GM23338 (cell line): ENCODE measurements at regions not wholly inside any gene's neighbourhood (a gene's known extent, or its start where the extent isn't known, plus 50 kb on each side); places are given as distances from the start of the nearest gene placed in this dataset.

Experiments used
- ATAC-seq: fragments of 200-7000 bp; cut with Tn5 transposase; 3 replicates; pipeline ENCODE4 v1.9.1; 2020
- DNase-seq: peaks from one replicate; pipeline ENCODE4 v3.0.0-alpha.2; 2015; ENCODE audit warnings: low spot score
- H2AFZ ChIP-seq: fragments of 200-600 bp; sonication (generic); 2 replicates; pipeline ENCODE4 v1.8.0; 2016; ENCODE audit warnings: antibody characterized with exemption, mild to moderate bottlenecking, moderate library complexity
- H3F3A ChIP-seq: fragments of 200-600 bp; sonication (generic); replicated peaks from 2 replicates; pipeline ENCODE4 v1.8.0; 2017; ENCODE audit warnings: antibody characterized with exemption, mixed run types, low read depth
- H3K27ac ChIP-seq: fragments of 200-600 bp; sonication (generic); 2 replicates; pipeline ENCODE4 v1.6.1; 2016; ENCODE audit warnings: low read depth
- H3K27me3 ChIP-seq: fragments of 200-600 bp; sonication (generic); 2 replicates; pipeline ENCODE4 v1.8.0; 2016; ENCODE audit warnings: mild to moderate bottlenecking, mixed run types, moderate library complexity; ENCODE audit not compliant: insufficient read depth
- H3K36me3 ChIP-seq: fragments of 200-600 bp; sonication (generic); 2 replicates; pipeline ENCODE4 v1.8.0; 2016; ENCODE audit warnings: mild to moderate bottlenecking; ENCODE audit not compliant: insufficient read depth
- H3K4me1 ChIP-seq: fragments of 200-600 bp; sonication (generic); 2 replicates; pipeline ENCODE4 v1.8.0; 2016; ENCODE audit warnings: mild to moderate bottlenecking, moderate library complexity; ENCODE audit not compliant: insufficient read depth
- H3K4me2 ChIP-seq: fragments of 200-600 bp; sonication (generic); 2 replicates; pipeline ENCODE4 v1.7.1; 2017; ENCODE audit warnings: mixed run types
- H3K4me3 ChIP-seq: fragments of 200-600 bp; sonication (generic); 2 replicates; pipeline ENCODE4 v1.6.1; 2016; ENCODE audit warnings: mixed run types
- H3K79me2 ChIP-seq: fragments of 200-600 bp; sonication (generic); replicated peaks from 2 replicates; pipeline ENCODE4 v1.8.0; 2017; ENCODE audit warnings: mild to moderate bottlenecking; ENCODE audit not compliant: insufficient read depth
- H3K9me2 ChIP-seq: fragments of 200-600 bp; sonication (generic); 2 replicates; pipeline ENCODE4 v1.8.0; 2017; ENCODE audit not compliant: insufficient read depth
- H4K20me1 ChIP-seq: fragments of 200-600 bp; sonication (generic); replicated peaks from 2 replicates; pipeline ENCODE4 v1.8.0; 2017; ENCODE audit warnings: mild to moderate bottlenecking; ENCODE audit not compliant: insufficient read depth
- H3K27ac Mint-ChIP-seq: 2 replicates; pipeline ENCODE4 v1.8.0; 2020; ENCODE audit warnings: inconsistent platforms, mild to moderate bottlenecking, moderate library complexity, mixed read lengths
- H3K27me3 Mint-ChIP-seq: 3 replicates; pipeline ENCODE4 v1.8.0; 2022; ENCODE audit warnings: low read depth, mild to moderate bottlenecking, moderate library complexity, mixed read lengths, inconsistent platforms; ENCODE audit not compliant: insufficient read depth, poor library complexity
- H3K36me3 Mint-ChIP-seq: 3 replicates; pipeline ENCODE4 v1.8.0; 2021; ENCODE audit warnings: low read depth, mild to moderate bottlenecking, inconsistent platforms, moderate library complexity, mixed read lengths
- H3K4me1 Mint-ChIP-seq: 3 replicates; pipeline ENCODE4 v1.8.0; 2020; ENCODE audit warnings: mild to moderate bottlenecking, inconsistent platforms, mixed read lengths
- H3K4me3 Mint-ChIP-seq: 3 replicates; pipeline ENCODE4 v1.8.0; 2021; ENCODE audit warnings: moderate library complexity, mild to moderate bottlenecking, inconsistent platforms, mixed read lengths
- H3K9me3 Mint-ChIP-seq: 3 replicates; pipeline ENCODE4 v1.8.0; 2020; ENCODE audit warnings: moderate library complexity, mild to moderate bottlenecking, inconsistent platforms, mixed read lengths
- CREB1 ChIP-seq: fragments of 250-450 bp; sonication (Bioruptor Pico); IDR thresholded peaks from 2 replicates; pipeline ENCODE4 v1.5.0; 2020; ENCODE audit warnings: low read depth, mild to moderate bottlenecking, moderate library complexity
- EZH2 ChIP-seq: fragments of 200-600 bp; sonication (generic); IDR thresholded peaks from one replicate; pipeline ENCODE4 v1.8.0; 2017; ENCODE audit warnings: antibody characterized with exemption, mild to moderate bottlenecking, low read depth; ENCODE audit not compliant: unreplicated experiment
- EZH2phosphoT487 ChIP-seq: fragments of 200-600 bp; sonication (generic); IDR thresholded peaks from one replicate; pipeline ENCODE4 v1.8.1; 2018; ENCODE audit warnings: antibody characterized with exemption; ENCODE audit not compliant: unreplicated experiment
- JUNB ChIP-seq: IDR thresholded peaks from one replicate; pipeline ENCODE4 v1.6.1; 2016; ENCODE audit warnings: antibody characterized with exemption; ENCODE audit not compliant: unreplicated experiment
- NANOG ChIP-seq: IDR thresholded peaks from 2 replicates; pipeline ENCODE4 v1.6.1; 2016; ENCODE audit warnings: antibody characterized with exemption, borderline replicate concordance
- POLR2AphosphoS5 ChIP-seq: IDR thresholded peaks from 2 replicates; pipeline ENCODE4 v1.6.1; 2016; ENCODE audit warnings: antibody characterized with exemption, low read depth
- STAT1 ChIP-seq: IDR thresholded peaks from one replicate; pipeline ENCODE4 v1.6.1; 2016; ENCODE audit warnings: antibody characterized with exemption; ENCODE audit not compliant: unreplicated experiment
- ZNF114 ChIP-seq: fragments of 250-450 bp; sonication (Bioruptor Pico); IDR thresholded peaks from 2 replicates; pipeline ENCODE4 v1.5.0; 2020; ENCODE audit warnings: mild to moderate bottlenecking, moderate library complexity
- ZNF331 ChIP-seq: fragments of 250-450 bp; sonication (Bioruptor Pico); IDR thresholded peaks from 2 replicates; pipeline ENCODE4 v1.5.0; 2020; ENCODE audit warnings: low read depth, mild to moderate bottlenecking, moderate library complexity
- TF ChIP-seq, protein P1 (sequence below), 2 experiments: fragments of 200-600 bp in 1 of 2; sonication (generic) in 1 of 2; conservative IDR thresholded peaks; 2 replicates each; pipeline versions ENCODE4 v1.5.1 to v1.6.1; 2016 to 2017; ENCODE audit warnings: antibody characterized with exemption in 2 of 2, low read depth in 2 of 2, mild to moderate bottlenecking in 2 of 2, moderate library complexity in 1 of 2
- TF ChIP-seq, protein P2 (sequence below): IDR thresholded peaks from 2 replicates; pipeline ENCODE4 v1.6.1; 2016; ENCODE audit warnings: antibody characterized with exemption
- TF ChIP-seq, protein P3 (sequence below): fragments of 250-450 bp; sonication (Bioruptor Pico); IDR thresholded peaks from 2 replicates; pipeline ENCODE4 v1.5.0; 2020; ENCODE audit warnings: mild to moderate bottlenecking, moderate library complexity
- TF ChIP-seq, protein P4 (sequence below): IDR thresholded peaks from one replicate; pipeline ENCODE4 v1.6.1; 2018; ENCODE audit warnings: antibody characterized with exemption; ENCODE audit not compliant: unreplicated experiment

DNA sequence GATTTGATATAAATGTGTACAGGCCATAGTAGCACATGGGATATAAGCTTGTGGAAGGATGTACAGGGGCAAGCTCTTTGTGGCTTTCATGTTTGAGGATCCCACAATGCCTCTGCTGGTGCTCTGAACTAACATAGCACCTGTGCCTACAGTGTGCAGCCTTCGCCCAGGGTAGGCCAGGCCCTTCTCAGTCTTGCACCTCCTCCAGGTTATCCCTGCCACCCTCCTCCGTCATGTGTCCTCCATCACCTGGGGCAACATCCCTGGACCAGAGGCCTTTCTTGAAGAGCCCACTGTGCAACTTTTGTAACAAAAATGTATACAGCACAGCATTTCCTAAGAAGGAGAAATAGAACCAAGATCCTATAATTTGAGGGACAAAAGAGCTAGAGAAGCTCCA, 306.8 kb downstream of the IRS2 start:
- no peaks in the 10 kb centered on the region; the same call in 2 of the 3 replicates for H3K36me3 Mint-ChIP-seq
- no peaks in the 10 kb centered on the region for H3F3A ChIP-seq
- H4K20me1 ChIP-seq, result peaks cover 3% of the 10 kb centered on the region; the same call in 1 of the 2 replicates
- H3K9me2 ChIP-seq, result no peaks in the 10 kb centered on the region
- H3K27me3 ChIP-seq, result no peaks in the 10 kb centered on the region
- no peaks in the 10 kb centered on the region; the same call in 2 of the 3 replicates for H3K4me1 Mint-ChIP-seq
- H3K9me3 Mint-ChIP-seq, result peaks cover 2% of the 10 kb centered on the region
- H2AFZ ChIP-seq, result no peak overlapping the region
- no peaks in the 10 kb centered on the region for H3K36me3 ChIP-seq
- DNase-seq (no peak), ATAC-seq (no peak)
- H3K4me1 ChIP-seq, result no peaks in the 10 kb centered on the region
- no peak overlapping the region for H3K4me3 Mint-ChIP-seq
- H3K27ac ChIP-seq, result no peak overlapping the region
- no peak overlapping the region for H3K4me3 ChIP-seq
- H3K79me2 ChIP-seq, result no peaks in the 10 kb centered on the region
- H3K27ac Mint-ChIP-seq, result no peak overlapping the region
- H3K4me2 ChIP-seq, result no peak overlapping the region
- no peaks in the 10 kb centered on the region for H3K27me3 Mint-ChIP-seq
- TF ChIP-seq, protein P1, sequence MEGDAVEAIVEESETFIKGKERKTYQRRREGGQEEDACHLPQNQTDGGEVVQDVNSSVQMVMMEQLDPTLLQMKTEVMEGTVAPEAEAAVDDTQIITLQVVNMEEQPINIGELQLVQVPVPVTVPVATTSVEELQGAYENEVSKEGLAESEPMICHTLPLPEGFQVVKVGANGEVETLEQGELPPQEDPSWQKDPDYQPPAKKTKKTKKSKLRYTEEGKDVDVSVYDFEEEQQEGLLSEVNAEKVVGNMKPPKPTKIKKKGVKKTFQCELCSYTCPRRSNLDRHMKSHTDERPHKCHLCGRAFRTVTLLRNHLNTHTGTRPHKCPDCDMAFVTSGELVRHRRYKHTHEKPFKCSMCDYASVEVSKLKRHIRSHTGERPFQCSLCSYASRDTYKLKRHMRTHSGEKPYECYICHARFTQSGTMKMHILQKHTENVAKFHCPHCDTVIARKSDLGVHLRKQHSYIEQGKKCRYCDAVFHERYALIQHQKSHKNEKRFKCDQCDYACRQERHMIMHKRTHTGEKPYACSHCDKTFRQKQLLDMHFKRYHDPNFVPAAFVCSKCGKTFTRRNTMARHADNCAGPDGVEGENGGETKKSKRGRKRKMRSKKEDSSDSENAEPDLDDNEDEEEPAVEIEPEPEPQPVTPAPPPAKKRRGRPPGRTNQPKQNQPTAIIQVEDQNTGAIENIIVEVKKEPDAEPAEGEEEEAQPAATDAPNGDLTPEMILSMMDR (conservative IDR thresholded peaks at IDR 0.05; ENCODE audit: low read depth in 2 of 2), result no peak
- TF ChIP-seq ZNF331 (CRISPR knock-in tag) (no peak), JUNB (no peak), EZH2phosphoT487 (no peak), POLR2AphosphoS5 (no peak), EZH2 (no peak), STAT1 (no peak), NANOG (no peak), ZNF114 (no peak), CREB1 (no peak)
- TF ChIP-seq, protein P2, sequence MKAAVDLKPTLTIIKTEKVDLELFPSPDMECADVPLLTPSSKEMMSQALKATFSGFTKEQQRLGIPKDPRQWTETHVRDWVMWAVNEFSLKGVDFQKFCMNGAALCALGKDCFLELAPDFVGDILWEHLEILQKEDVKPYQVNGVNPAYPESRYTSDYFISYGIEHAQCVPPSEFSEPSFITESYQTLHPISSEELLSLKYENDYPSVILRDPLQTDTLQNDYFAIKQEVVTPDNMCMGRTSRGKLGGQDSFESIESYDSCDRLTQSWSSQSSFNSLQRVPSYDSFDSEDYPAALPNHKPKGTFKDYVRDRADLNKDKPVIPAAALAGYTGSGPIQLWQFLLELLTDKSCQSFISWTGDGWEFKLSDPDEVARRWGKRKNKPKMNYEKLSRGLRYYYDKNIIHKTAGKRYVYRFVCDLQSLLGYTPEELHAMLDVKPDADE, result no peak
- TF ChIP-seq, protein P3, sequence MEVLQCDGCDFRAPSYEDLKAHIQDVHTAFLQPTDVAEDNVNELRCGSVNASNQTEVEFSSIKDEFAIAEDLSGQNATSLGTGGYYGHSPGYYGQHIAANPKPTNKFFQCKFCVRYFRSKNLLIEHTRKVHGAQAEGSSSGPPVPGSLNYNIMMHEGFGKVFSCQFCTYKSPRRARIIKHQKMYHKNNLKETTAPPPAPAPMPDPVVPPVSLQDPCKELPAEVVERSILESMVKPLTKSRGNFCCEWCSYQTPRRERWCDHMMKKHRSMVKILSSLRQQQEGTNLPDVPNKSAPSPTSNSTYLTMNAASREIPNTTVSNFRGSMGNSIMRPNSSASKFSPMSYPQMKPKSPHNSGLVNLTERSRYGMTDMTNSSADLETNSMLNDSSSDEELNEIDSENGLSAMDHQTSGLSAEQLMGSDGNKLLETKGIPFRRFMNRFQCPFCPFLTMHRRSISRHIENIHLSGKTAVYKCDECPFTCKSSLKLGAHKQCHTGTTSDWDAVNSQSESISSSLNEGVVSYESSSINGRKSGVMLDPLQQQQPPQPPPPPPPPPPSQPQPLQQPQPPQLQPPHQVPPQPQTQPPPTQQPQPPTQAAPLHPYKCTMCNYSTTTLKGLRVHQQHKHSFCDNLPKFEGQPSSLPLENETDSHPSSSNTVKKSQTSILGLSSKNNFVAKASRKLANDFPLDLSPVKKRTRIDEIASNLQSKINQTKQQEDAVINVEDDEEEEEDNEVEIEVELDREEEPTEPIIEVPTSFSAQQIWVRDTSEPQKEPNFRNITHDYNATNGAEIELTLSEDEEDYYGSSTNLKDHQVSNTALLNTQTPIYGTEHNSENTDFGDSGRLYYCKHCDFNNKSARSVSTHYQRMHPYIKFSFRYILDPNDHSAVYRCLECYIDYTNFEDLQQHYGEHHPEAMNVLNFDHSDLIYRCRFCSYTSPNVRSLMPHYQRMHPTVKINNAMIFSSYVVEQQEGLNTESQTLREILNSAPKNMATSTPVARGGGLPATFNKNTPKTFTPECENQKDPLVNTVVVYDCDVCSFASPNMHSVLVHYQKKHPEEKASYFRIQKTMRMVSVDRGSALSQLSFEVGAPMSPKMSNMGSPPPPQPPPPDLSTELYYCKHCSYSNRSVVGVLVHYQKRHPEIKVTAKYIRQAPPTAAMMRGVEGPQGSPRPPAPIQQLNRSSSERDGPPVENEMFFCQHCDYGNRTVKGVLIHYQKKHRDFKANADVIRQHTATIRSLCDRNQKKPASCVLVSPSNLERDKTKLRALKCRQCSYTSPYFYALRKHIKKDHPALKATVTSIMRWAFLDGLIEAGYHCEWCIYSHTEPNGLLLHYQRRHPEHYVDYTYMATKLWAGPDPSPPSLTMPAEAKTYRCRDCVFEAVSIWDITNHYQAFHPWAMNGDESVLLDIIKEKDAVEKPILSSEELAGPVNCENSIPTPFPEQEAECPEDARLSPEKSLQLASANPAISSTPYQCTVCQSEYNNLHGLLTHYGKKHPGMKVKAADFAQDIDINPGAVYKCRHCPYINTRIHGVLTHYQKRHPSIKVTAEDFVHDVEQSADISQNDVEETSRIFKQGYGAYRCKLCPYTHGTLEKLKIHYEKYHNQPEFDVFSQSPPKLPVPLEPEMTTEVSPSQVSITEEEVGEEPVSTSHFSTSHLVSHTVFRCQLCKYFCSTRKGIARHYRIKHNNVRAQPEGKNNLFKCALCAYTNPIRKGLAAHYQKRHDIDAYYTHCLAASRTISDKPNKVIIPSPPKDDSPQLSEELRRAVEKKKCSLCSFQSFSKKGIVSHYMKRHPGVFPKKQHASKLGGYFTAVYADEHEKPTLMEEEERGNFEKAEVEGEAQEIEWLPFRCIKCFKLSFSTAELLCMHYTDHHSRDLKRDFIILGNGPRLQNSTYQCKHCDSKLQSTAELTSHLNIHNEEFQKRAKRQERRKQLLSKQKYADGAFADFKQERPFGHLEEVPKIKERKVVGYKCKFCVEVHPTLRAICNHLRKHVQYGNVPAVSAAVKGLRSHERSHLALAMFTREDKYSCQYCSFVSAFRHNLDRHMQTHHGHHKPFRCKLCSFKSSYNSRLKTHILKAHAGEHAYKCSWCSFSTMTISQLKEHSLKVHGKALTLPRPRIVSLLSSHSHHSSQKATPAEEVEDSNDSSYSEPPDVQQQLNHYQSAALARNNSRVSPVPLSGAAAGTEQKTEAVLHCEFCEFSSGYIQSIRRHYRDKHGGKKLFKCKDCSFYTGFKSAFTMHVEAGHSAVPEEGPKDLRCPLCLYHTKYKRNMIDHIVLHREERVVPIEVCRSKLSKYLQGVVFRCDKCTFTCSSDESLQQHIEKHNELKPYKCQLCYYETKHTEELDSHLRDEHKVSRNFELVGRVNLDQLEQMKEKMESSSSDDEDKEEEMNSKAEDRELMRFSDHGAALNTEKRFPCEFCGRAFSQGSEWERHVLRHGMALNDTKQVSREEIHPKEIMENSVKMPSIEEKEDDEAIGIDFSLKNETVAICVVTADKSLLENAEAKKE, result no peak
- TF ChIP-seq, protein P4, sequence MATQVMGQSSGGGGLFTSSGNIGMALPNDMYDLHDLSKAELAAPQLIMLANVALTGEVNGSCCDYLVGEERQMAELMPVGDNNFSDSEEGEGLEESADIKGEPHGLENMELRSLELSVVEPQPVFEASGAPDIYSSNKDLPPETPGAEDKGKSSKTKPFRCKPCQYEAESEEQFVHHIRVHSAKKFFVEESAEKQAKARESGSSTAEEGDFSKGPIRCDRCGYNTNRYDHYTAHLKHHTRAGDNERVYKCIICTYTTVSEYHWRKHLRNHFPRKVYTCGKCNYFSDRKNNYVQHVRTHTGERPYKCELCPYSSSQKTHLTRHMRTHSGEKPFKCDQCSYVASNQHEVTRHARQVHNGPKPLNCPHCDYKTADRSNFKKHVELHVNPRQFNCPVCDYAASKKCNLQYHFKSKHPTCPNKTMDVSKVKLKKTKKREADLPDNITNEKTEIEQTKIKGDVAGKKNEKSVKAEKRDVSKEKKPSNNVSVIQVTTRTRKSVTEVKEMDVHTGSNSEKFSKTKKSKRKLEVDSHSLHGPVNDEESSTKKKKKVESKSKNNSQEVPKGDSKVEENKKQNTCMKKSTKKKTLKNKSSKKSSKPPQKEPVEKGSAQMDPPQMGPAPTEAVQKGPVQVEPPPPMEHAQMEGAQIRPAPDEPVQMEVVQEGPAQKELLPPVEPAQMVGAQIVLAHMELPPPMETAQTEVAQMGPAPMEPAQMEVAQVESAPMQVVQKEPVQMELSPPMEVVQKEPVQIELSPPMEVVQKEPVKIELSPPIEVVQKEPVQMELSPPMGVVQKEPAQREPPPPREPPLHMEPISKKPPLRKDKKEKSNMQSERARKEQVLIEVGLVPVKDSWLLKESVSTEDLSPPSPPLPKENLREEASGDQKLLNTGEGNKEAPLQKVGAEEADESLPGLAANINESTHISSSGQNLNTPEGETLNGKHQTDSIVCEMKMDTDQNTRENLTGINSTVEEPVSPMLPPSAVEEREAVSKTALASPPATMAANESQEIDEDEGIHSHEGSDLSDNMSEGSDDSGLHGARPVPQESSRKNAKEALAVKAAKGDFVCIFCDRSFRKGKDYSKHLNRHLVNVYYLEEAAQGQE, result no peak
